Suprapubic skin (tissue), 3 donors: ENCODE measurements at regions not wholly inside any gene's neighbourhood (a gene's known extent, or its start where the extent isn't known, plus 50 kb on each side); places are given as distances from the start of the nearest gene placed in this dataset.

ENCODE experiments used
- CTCF ChIP-seq, 2 donors: fragments of 200-600 bp in 1 of 2; fragments of 450-650 bp in 1 of 2; sonication (generic) in 1 of 2; IDR thresholded peaks; one replicate each; pipeline ENCODE4 v1.5.1; 2016 to 2019; ENCODE audit warnings: antibody characterized with exemption in 2 of 2, mild to moderate bottlenecking in 1 of 2, moderate library complexity in 1 of 2
- POLR2A ChIP-seq, 2 donors: fragments of 450-650 bp; IDR thresholded peaks; one replicate each; pipeline ENCODE4 v1.6.1; 2017; ENCODE audit warnings: antibody characterized with exemption in 2 of 2, mild to moderate bottlenecking in 2 of 2, moderate library complexity in 2 of 2

GRCh38 chr3:99508191-99508590 lies 130.2 kb upstream of the COL8A1 start:
- TF ChIP-seq CTCF (IDR thresholded peaks at IDR 0.05): no peak
- no peak for TF ChIP-seq POLR2A (IDR thresholded peaks at IDR 0.05)
